Spinal cord (tissue), 9 donors: ENCODE measurements at regions not wholly inside any gene's neighbourhood (a gene's known extent, or its start where the extent isn't known, plus 50 kb on each side); places are given as distances from the start of the nearest gene placed in this dataset.

ENCODE experiments used
- DNase-seq, 6 donors: peaks; one replicate each; pipeline versions ENCODE4 v3.0.0 to v3.0.0-alpha.2; 2013 to 2015; ENCODE audit warnings: low spot score in 6 of 6, low read depth in 4 of 6
- H3K27ac ChIP-seq: one replicate; pipeline ENCODE4 v1.5.1; 2013; ENCODE audit warnings: low read depth, low read length, control low read depth
- H3K27me3 ChIP-seq: one replicate; pipeline ENCODE4 v1.6.1; 2013; ENCODE audit warnings: low read length; ENCODE audit not compliant: control insufficient read depth, insufficient read depth
- H3K36me3 ChIP-seq: one replicate; pipeline ENCODE4 v1.6.1; 2013; ENCODE audit warnings: low read length; ENCODE audit not compliant: control insufficient read depth, insufficient read depth
- H3K4me1 ChIP-seq: one replicate; pipeline ENCODE4 v1.6.1; 2013; ENCODE audit warnings: low read length; ENCODE audit not compliant: control insufficient read depth, insufficient read depth
- H3K4me3 ChIP-seq: one replicate; pipeline ENCODE4 v1.5.1; 2013; ENCODE audit warnings: low read depth, low read length, control low read depth
- H3K9me3 ChIP-seq: one replicate; pipeline ENCODE4 v1.6.1; 2013; ENCODE audit warnings: low read length; ENCODE audit not compliant: control insufficient read depth, insufficient read depth
- WGBS: methylation state at CpG from one replicate; pipeline ENCODE4 v1.1.5; 2013; ENCODE audit warnings: missing lambda C conversion rate; ENCODE audit not compliant: insufficient coverage; 5-methylcytosine and 5-hydroxymethylcytosine counted together
- donor health status: healthy.

DNA sequence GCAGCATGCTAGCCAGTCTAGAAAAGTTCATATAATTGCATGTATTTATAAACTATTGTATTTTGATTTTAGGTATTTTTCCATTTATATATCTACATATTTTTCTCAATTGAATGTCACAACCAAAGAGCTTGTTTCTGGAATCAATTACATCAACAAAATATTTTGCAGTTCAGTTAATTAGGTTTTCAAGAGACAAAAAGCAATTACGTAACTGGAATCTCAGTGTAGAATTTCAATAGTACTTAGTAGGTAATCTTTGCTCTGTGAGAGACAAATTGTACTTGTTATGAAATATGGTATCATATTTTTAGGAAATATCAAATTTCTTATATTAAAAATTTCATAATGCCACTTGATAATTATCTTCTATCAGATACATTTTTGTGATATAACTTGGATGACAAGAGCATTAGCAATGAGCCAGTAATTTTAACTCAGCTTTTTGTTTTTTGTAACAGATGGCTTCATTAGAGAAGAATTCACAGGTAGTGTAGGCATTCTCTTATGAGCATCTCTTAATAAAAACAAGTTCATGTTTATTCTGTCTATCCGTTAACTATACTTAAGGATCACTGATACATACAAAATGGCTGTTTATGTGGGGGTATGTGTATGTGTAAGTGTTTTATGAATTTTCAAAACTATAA, 774.7 kb downstream of the C12orf50 start:
- Histone ChIP-seq H3K36me3 (no peaks in the 10 kb centered on the region), H3K4me1 (no peaks in the 10 kb centered on the region), H3K9me3 (no peaks in the 10 kb centered on the region), H3K27me3 (no peaks in the 10 kb centered on the region), H3K27ac (no peak overlapping the region), H3K4me3 (no peak overlapping the region)
- no peak for DNase-seq
- no CpG with 5 or more reads among the region's 2 CpGs for WGBS

DNA sequence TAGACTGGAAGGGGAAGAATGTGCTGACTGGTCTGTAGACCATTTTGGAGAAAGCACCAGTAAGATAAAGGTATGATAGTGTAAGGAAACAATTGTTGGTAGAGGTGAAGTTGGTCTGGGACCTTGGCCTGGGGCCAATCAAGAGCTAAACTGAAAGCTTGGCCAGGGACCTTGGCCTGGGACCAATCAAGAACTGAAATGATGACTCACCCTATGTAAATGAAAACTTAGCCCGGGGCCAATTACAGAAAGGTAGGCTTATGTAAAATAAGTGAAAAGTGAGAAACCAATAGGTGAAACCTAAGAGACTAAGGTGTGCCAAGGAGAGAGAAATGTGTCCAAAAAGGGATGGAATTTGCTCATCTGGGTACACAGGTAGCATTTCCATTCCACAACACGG, 776.0 kb downstream of the C12orf50 start:
- Histone ChIP-seq H3K4me1 (no peaks in the 10 kb centered on the region), H3K27ac (no peak overlapping the region), H3K4me3 (no peak overlapping the region), H3K27me3 (no peaks in the 10 kb centered on the region), H3K9me3 (no peaks in the 10 kb centered on the region), H3K36me3 (no peaks in the 10 kb centered on the region)
- no CpG with 5 or more reads among the region's 2 CpGs for WGBS
- no peak for DNase-seq

DNA sequence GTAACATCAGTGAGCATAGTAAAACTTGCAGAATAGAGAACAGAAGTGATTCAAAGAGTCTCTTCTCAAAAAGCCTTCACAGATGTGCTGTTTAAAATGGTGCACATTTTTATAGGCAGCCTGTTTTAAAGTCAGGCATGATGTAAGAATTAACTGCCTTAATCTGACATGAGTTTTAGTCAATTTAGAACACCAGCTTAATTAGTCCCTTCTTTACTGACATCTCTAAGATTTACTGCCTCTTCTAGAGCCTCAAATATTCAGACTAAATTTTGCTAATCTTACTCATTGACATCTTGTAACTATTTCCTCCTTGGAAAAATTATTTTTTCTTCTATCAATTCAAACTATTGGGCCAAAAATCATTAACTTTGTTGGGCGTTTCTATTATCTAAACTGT, 782.5 kb downstream of the C12orf50 start:
- DNase-seq, result no peak
- Histone ChIP-seq H3K36me3 (no peaks in the 10 kb centered on the region), H3K4me1 (no peaks in the 10 kb centered on the region), H3K27me3 (no peaks in the 10 kb centered on the region), H3K9me3 (no peaks in the 10 kb centered on the region), H3K27ac (no peak overlapping the region), H3K4me3 (no peak overlapping the region)
- WGBS, result no CpG with 5 or more reads among the region's 1 CpG

DNA sequence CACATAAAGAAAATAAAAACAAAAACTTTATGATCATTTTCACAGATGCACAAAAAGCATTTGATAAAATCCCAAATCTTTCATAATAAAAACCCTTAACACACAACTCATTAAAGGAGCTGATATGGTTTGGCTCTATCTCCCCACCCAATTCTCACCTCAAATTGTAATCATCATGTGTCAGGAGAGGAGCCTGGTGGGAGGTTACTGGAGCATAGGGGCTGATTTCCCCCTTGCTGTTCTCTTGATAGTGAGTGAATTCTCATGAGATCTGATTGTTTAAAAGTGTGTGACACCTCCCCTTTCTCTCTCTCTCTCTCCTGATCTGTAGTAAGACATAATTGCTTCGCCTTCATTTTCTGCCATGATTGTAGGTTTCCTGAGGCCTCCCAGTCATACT, 790.7 kb downstream of the C12orf50 start:
- Histone ChIP-seq H3K36me3 (no peaks in the 10 kb centered on the region), H3K27ac (no peak overlapping the region), H3K27me3 (no peaks in the 10 kb centered on the region), H3K4me3 (no peak overlapping the region), H3K4me1 (no peaks in the 10 kb centered on the region), H3K9me3 (no peaks in the 10 kb centered on the region)
- no CpG with 5 or more reads among the region's 1 CpG for WGBS
- no peak for DNase-seq

DNA sequence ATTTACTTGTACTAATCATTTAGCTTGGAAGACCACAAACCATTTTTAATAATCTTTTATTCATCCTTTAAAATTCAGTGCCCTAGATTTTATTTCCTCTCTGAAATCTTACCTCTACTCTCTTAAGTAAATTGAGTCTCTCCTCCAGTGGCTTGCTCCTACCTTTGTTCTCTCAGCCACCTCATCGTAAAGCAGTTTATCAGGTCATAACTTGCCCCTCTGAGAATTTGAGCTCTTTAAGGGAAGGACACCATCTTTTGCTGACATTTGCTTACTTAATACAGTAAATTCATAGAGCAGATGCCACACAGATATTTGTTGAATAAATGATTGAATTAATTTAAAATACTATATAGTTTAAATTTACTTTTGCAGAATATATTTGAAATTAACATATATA, 794.3 kb downstream of the C12orf50 start:
- Histone ChIP-seq H3K36me3 (no peaks in the 10 kb centered on the region), H3K4me3 (no peak overlapping the region), H3K27me3 (no peaks in the 10 kb centered on the region), H3K4me1 (no peaks in the 10 kb centered on the region), H3K9me3 (no peaks in the 10 kb centered on the region), H3K27ac (no peak overlapping the region)
- WGBS, result no CpG with 5 or more reads among the region's 1 CpG
- no peak for DNase-seq

DNA sequence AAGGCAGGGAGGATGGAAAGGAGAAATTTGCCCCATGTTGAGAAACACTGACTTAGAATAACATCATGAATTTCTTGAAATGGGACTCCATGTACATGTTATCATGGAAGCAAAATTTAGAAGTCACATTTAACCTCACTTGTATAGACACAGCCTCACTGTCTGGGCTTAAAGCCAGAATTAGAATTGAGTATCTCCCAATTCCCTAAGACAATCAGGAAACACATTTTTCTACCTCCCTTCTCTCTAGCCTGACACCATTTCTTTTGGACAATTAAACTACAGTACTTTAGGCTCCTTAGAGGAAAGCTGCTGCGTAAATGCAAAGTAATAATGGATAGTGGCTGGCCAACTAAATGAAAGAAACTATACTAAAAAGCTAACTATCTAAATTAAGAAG, 795.5 kb downstream of the C12orf50 start:
- no peaks in the 10 kb centered on the region for H3K27me3 ChIP-seq
- peak; percentile 20 to 95 (median 42) for DNase-seq
- H3K36me3 ChIP-seq, result no peaks in the 10 kb centered on the region
- WGBS, result no CpG with 5 or more reads among the region's 1 CpG
- no peaks in the 10 kb centered on the region for H3K4me1 ChIP-seq
- H3K27ac ChIP-seq, result no peak overlapping the region
- H3K9me3 ChIP-seq, result no peaks in the 10 kb centered on the region
- no peak overlapping the region for H3K4me3 ChIP-seq

DNA sequence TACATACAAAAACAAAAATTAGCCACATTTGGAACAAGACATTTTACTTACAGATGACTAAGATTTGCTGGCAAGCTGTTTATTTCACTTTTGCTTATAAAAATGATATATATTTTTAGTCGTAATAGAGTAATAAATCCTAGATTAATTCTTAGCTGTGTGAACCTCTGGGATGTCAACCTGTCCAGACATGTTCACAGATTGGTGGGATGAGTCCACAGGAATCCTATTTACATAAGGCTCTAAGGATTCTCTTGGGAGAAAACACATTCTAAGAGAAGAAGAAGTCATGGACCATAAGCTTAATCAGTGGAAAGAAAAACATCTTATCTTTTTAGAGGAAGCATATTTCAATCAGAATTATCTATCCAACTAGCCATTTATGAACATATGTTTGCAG, 797.4 kb downstream of the C12orf50 start:
- no peaks in the 10 kb centered on the region for H3K9me3 ChIP-seq
- DNase-seq, result no peak
- no peak overlapping the region for H3K27ac ChIP-seq
- no peaks in the 10 kb centered on the region for H3K36me3 ChIP-seq
- no CpG with 5 or more reads among the region's 1 CpG for WGBS
- H3K4me1 ChIP-seq, result no peaks in the 10 kb centered on the region
- no peak overlapping the region for H3K4me3 ChIP-seq
- H3K27me3 ChIP-seq, result no peaks in the 10 kb centered on the region

DNA sequence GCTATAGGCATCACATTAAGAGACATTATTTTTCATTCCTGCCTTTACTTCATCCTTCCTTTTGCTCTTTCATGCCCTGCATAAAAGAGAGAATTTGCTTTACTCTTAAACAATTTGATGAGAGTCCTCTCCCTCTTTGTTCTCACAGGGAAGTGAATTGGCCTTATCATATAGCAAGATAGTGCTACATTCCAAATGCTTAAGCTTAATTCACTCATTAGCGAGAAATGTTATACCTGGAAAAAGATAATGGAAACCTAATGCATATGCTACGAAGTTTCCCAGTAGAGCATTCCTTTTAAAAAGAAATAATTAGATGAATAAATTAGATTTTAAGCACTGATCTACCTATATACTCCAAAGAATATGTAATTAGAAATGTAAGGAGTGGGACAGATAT, 798.8 kb downstream of the C12orf50 start:
- Histone ChIP-seq H3K27ac (no peak overlapping the region), H3K4me1 (no peaks in the 10 kb centered on the region), H3K4me3 (no peak overlapping the region), H3K27me3 (no peaks in the 10 kb centered on the region), H3K36me3 (no peaks in the 10 kb centered on the region), H3K9me3 (no peaks in the 10 kb centered on the region)
- DNase-seq, result no peak
- no CpG with 5 or more reads among the region's 2 CpGs for WGBS

DNA sequence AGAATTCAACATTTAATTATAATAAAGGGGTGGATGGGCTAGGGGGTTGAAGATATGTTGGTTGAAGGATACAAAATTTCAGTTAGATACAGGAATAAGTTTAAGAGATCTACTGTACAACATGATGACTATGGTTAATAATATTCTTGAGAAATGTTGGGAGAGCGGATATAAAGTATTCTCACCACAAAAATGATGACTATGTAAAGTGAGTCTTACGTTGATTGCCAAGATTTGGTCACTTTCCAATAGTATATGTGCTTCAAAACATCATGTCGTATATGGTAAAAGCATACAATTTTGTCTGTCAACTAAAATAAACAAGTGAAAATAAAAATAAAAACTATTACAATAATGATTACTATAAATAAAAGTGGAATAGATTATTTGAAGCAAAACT, 802.0 kb downstream of the C12orf50 start:
- Histone ChIP-seq H3K36me3 (no peaks in the 10 kb centered on the region), H3K27me3 (no peaks in the 10 kb centered on the region), H3K27ac (no peak overlapping the region), H3K4me1 (no peaks in the 10 kb centered on the region), H3K9me3 (no peaks in the 10 kb centered on the region), H3K4me3 (no peak overlapping the region)
- DNase-seq, result no peak
- WGBS, result no CpG with 5 or more reads among the region's 3 CpGs

DNA sequence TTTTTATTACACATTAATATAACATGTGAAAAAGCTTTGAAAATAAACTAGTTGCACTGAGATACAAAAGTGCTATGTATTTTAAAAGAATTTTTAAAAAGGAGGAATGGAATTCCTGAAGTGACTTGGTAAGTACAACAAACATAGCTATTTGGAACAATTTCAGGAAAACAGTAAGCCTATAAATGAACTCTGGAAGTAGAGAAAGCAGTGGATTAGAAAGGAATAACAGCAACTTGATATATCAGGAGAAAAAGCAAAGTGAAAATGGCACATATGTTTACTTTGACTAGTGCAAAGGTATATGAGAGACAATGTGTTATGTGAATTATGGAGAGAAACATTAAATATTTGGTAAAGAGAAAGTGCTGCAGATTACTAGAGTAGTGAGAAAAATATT, 811.7 kb downstream of the C12orf50 start:
- peak in 1 of 6 donors; percentile 14 for DNase-seq
- H3K4me3 ChIP-seq, result no peak overlapping the region

More for the DNA sequence above, 811.7 kb downstream of the C12orf50 start:
- Histone ChIP-seq H3K27ac (no peak overlapping the region), H3K36me3 (no peaks in the 10 kb centered on the region), H3K4me1 (no peaks in the 10 kb centered on the region), H3K27me3 (no peaks in the 10 kb centered on the region), H3K9me3 (no peaks in the 10 kb centered on the region)
